NCI-H2196 treated with DMSO at 0.1 percent for 48 hours (cell line): ENCODE measurements at regions not wholly inside any gene's neighbourhood (a gene's known extent, or its start where the extent isn't known, plus 50 kb on each side); places are given as distances from the start of the nearest gene placed in this dataset.
"Not testable (repeated sequence)": the region's sequence is repeated elsewhere in the genome, so short reads cannot be mapped to it uniquely, and the experiment has no call there.

Experiments used
- DNase-seq: peaks from one replicate; lab custom pipeline; 2025; ENCODE audit not compliant: unreplicated experiment; lab: John Stamatoyannopoulos, UW

DNA sequence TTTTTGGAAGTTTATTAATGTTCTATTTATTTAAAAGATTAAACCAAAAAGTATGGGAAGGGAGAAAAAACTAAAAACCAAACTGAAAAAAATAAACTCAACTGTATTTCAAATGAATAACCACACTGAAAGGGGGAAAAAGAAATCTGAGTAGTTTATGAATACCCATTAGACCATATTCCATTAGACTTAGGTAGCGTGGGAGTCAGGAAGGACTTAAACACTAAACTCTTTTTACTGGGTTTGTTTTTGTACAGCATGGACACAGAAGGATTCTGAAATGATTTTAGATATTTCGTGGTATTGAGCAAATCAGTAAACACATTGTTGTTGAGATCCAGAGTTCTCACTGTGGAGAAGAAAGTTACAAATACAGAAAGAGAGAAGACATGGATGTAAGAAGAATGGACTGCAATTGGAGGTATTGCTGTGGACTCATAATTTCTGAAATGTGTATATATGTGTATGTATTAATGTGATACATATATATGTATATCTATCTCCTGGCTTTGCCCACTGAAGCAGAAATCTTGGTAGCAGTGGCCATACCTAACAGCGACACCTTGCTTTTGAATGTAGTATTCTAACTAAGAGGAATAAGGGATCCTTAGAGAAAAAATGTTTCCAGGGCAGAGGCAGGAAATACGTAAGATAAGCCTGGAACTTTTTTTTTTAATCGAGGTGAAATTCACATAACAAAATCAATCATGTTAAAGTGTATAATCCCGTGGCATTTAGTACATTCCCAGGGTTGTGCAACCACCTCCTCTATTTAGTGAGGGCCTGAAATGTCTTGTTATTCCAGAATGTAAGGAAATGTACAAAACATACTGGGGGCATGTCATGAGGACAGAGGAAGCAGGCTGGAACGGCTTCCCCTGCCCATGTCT is 228.8 kb downstream of the SMARCA2 start:
- DNase-seq = no peak

DNA sequence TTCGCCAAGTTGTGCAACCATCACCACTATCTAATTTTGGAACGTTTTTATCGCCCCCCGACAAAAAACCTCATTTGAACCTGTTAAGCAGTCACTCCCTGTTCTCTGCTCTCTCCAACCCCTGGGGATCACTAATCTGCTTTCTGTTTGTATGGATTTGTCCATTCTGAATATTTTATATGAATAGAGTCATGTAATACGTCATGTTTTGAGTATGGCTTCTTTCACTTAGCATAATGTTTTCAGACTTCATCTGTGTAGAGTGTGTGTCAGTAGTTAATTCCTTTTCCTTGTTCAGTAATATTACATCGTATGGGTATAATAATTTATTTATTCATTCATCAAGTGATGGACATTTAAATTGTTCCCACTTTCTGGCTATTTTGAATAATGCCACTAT is 232.2 kb downstream of the SMARCA2 start:
- DNase-seq = no peak

DNA sequence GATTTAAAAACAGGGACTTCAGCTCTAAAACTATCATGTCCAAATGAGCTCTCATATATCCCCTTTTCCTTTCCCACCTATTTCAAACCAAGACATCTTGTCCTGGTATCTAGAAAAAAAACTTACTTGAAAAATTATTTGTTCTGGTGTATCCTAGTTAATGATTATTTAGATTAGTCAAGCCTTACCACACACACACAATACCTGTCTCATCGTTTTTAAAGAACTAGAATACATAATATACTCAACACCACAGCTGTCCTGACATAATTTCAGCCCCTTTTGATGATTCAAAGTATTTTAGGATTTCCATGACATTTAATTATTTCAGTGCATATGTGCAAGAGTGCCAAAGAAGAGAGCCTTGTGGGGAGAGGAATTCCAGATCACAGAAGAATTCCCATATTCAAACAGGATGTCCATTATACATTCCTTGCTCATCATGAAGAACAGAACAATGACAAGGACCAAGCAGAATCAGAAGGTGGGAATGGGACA is 233.7 kb downstream of the SMARCA2 start:
- no peak for DNase-seq

DNA sequence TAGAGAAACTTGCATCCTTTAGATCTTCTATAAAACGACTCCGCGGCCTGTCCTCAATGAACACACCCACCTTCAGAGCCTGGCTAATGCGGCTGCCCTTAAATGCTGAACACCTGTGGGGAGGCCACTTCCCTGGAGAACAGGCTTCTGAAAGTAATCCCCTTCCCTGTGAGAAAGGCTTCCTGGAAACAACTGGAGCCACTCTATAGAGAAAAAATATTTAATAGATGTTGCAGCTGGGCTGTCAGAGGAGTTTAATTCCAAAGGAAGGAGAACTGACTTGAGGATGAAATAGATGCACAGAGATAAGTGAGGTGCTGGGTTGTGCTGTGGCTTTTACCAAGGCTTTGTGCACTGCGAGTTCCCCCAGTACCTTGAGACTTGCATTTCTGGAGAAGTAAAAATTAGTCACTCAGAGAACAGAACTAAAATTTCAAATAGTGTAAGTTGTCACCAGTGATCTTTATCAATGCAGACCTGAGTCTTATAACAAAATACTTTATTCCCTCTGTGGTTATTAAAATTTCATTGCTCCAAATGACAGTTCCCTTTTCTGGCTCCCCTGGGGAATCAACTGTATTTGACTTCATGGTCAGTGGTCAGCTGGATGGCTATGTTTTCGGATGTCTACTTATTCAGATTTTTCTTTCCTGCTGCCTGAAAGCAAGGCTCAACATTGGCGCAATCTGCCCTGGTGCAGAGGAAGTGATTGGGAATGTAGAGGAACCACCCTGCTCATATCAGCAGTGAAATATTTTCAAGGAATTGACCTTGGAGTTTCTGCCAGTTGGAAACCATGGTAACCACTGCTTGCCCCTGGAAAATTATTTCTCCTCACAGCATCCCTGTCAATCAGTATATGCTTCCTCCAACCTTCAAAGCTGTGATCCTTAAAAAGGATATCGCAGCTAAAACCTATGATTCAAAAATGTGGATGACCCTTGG is 238.8 kb downstream of the SMARCA2 start:
- DNase-seq = no peak

DNA sequence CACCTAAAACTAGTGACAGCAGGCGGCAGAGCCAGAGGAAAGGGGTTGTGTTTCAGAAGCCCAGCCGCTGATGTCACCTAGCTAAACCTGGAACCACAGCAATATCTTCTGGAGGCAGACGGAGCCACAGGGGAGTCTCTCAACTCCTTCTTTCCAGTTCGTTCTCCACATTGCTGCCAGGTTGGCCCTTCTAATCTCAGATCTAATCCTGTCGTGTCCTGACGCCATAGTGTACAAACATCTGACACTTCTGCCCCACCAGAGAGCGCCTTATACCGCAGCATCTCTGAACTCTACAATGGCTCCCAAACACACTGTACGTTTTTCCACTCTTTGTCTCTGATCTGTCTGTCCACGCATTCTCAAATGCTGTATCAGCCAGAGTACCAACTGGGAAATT is 240.0 kb downstream of the SMARCA2 start:
- peak; percentile 55 for DNase-seq

DNA sequence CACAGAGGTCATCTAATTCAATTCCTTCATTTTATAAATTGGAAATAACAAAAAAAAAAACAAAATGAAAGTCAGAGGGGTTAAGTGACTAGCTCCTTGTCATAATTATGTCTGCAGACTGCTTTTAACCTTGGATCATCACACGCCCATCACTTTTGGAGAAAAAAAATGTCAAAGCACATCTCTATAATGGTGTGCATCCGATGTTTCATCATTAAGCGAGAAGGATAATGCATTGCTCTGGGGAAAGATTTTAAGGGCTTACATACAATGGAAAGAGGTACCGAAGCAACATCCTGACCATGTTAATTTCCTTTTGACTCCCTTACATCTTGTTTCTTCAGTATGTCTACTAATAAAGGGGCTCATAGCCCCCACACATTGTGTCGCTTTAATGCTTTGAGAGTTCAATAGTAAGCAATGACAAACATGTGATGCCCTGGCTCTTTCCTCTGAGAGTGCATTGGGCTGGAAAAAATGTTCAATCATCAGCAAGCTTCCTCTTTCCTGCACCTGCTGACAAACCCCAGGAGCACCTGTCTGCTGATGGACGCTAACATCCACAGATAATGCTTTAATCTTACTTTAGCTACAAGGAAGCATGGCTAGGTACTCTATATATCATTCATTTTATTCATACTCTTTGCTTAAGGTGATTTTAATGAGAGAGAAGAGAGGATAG is 242.2 kb downstream of the SMARCA2 start:
- DNase-seq = peak; percentile 56

DNA sequence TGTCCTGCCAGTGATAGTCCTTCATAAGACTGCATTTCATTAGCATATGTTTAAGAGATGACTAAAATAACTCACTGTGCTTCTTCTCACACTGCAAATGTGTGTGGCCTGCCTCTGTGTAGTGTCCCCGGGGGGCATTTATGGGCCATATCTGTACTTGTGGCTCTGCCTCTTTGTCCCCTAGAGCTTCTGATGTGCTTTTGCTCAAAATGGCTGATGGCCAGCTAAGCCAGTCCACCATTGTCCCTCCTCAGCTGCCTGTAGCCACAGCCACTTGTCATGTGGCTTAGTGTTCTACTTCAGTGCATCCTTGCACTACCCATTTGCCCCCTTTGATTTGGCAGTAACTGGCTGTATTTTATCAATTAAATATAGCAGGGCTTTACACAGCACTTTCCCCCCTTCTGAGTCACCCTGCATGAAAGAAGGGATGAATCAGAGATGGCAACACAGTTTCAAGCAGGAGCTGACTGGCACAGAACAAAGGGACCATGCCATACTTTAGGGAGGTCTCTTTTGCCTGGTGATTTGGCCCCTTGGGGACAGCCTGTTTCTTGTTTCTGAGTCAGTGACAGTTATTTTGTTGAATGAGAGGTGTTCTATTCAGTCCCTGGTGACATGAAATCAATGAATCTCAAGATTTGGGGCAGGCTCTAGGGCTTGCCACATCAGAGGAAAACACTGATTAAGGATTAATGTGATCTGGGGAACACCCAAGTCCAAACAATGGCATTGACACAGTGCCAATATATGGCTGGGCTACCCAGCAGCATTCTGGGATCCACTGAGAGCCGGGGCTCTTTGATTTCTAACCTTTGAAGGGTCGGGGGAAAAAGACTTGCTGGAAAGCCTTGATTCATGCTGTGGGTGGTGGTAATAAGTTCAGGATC is 245.5 kb downstream of the SMARCA2 start:
- DNase-seq = peak; percentile 50

DNA sequence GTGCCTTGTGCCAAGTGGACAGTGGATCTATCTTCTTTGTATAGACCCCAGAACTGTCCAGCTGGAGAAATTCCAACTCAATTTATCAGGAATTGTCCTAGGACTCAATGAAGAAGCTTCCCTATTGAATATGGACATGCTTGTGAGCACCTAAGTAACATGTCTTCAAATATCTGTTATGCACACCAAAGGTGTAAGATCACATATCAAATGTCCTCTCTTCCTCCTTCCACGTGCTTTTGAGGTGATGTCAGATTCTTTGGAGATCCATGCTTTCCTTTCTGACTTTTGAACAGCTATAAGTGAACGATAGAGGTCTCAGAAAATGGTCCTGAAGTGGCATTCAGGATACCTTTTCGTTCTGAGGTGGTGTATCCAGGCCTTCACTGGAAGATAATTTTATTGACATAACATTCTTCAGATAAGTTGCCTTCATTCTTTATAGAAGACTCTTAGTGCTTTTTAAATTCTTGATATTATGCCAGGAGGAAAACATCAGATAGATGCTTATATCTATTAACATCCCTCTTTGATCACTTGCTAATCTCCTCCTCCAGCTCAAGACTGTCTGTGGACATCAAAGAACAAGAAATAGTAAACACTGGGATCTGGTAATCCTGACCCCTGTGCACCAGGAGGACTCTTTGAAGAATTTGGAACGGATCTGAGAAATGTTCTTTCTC is 246.4 kb downstream of the SMARCA2 start:
- DNase-seq = no peak

DNA sequence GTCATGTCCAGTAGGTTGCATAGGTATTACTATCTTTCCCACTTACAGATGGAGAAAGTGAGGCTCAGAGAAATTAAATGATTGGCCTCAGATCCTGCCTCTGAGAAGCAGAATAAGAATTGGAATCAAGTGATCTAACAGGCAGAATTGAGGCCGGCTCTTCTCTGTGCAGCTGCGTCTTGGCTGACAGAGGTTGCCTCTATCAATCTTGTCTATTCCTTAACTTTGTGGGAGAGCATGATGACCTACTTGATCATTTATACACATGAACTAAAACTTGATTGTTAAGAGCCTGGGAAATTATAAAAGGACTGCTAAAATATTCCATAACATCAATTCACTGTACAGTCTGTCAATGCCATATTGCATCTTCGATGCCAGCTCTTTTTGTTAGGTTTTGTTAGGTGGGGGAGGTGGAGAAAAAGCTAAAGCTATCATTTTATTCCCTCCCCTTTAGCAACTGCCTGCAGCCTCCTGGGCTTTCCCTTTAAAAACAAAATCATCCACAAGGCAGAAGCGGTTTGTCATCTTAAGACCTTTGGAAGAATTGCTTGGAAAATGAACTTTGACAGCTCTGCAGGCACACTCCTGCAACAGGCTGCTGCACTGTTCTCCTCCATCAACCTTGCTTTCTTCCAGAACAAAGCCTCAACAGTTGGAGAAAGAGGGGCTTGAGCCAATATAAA is 247.4 kb downstream of the SMARCA2 start:
- no peak for DNase-seq

DNA sequence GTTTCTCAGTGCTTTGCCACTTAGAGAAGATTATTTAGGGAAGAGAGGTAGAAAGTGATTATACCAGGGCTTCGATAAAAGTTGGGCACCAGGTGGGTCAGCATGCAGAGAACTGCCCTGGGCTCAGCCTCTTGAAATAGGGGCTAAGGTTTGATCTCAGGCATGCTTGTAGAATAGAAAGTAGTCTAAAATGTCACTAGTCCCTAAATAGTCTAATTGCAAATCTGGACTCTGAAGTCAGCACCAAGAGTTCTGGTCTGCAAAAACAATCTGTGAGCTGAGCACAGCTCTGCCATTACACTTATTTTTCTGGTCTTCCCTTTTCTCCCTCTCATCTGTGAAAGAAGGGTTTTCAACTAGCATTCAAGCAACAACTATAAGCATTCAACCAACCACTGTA is 248.0 kb downstream of the SMARCA2 start:
- DNase-seq = no peak

DNA sequence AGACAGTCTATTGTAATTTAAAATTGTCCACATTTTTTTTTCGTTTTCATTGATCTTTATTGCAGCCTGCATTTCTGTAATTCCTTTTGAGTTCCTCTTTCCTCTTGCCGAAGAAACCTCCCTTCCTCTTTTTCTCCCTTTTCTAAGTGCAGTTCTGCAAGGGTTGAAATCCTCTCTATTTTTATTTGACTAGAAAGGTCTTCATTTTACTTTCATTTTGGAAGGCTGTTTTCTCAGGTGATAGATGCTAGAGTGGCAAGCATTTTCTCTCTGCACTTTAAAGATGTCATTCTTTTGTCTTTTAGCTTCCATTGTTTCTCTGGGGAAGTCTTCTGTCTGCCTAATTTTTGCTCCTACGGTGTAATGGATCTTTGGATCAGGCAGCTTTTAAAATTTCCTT is 248.5 kb downstream of the SMARCA2 start:
- no peak for DNase-seq

DNA sequence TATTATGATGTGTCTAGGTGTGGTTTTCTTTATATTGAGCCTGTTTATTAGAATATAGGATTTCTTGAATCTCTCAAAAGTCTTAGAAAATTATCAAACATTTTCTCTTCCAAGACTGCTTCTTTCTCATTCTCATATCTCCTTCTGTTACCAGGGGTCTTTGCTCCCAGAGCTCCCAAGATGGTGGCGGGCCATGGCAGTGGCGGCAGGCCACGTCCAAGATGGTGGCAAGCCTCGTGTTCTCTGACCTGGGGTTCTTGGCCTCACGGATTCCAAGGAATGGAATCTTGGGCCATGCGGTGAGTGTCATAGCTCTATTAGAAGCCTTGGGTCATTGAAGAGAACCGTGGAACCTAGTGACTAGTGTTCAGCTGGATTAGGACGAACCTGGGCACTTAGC is 248.9 kb downstream of the SMARCA2 start:
- no peak for DNase-seq

DNA sequence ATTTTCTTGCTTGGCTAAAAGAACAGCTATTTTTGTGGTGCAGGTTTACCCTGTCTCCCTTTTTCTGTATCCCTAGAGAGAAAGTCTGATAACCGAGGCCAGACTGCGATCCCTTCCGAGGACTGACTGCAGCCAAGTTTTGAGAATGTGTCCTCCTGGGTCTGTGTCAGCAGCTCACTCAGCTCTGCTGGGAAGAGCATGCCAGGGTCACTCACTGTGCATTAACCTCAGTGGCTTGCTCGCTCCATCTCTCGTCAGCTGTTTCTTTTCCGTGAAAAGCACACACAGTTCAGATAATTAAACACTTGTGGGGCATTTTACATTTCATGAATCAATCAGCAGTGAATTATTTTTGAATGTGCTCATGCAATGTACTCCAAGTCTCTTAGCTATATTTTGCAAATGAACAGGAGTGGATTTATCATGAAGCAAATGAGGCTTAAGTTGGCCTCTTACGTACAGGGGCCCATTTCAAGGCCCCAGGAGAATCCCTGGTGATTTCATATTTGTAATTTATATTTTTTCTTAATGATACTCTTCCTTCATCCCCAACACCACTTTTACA is 252.1 kb downstream of the SMARCA2 start:
- DNase-seq = no peak

DNA sequence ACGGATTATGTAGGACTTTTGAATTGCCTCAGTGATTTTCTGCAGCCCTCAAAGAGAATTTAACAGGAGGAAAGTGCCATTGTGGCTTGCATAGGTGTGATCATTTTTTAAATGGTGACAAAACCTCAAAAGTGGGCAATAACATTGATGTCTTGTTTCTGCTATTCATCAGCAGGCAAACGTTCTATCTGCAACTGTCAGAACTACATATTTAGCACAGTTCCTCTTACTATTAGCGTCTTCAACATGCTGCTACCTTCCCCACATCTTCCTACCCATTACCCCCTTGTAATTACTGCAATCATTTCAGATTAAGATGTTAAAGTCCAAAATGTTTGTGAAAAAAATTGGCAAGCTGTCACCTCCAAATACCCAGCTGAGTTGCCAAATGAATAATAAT is 254.6 kb downstream of the SMARCA2 start:
- DNase-seq = no peak

DNA sequence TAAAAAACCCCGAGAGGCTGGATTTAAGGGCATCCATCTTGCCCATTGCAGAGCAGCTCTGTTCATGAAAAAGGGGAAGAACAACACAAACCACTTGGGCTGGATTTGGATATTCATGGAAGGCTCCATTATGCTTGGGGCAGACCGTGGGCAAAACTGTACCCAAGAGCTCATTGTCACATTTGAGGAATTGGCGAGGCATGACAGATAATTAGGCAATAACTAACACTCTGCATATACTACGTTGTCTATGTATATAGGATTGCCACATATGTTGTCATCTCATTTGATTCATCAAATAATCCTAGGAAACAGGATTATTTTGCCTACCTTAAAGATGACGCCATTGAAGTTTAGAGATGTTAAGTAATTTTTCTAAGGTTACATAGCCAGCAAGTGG is 255.4 kb downstream of the SMARCA2 start:
- no peak for DNase-seq

DNA sequence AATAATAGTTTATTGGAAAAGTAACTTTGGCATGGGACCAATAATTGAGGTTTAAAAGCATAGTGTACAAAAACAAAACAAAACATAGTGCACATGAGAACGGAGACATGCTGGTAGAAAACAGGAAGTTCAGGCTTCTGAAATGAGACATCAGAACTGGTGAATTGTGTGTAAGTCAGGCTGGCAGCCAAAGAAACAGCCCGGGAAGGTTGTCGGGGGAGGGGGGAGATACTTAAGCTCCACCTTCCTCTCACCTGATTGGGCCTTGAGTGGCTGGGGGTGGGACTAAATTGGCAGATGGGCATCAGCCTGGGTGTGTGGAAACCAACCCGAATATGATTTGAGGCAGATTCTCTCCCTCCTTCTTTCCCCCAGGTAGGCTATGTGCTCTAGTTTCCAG is 256.3 kb downstream of the SMARCA2 start:
- peak; percentile 25 for DNase-seq

DNA sequence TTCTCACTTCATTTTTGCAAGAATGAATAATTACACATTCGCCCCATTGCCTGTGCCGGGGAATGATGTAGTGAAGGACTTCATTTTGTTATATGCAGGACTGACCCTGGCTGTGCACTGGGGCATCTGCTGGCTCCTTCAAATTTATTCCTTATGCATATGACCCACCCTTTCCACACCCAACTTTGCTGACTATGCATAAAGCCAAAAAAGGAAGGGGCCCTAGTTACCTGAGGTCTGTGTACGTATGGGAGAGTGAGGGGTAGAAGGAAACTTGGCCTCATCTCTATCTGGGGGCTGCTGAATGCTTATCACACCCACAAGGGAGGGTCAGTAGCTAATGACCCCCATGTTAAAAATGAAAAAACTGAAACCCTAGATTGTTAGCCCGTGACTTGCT is 259.6 kb downstream of the SMARCA2 start:
- DNase-seq = no peak

DNA sequence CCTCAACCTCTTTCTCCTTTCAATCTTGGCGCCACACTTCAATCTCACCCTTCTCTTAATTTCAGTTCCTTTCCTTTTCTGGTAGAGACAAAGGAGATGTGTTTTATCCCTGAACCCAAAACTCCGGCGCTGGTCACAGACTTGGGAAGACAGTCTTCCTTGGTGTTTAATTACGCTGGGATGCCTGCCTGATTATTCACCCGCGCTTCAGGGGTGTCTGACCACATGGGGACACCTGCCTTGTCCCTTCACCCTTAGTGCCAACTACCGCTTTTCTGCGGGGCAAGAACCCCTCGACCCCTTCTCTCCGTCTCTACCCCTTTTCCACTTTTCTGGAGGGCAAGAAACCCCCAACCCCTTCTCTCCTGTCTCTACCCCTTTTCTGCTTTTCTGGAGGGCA is 261.1 kb downstream of the SMARCA2 start:
- no peak for DNase-seq

DNA sequence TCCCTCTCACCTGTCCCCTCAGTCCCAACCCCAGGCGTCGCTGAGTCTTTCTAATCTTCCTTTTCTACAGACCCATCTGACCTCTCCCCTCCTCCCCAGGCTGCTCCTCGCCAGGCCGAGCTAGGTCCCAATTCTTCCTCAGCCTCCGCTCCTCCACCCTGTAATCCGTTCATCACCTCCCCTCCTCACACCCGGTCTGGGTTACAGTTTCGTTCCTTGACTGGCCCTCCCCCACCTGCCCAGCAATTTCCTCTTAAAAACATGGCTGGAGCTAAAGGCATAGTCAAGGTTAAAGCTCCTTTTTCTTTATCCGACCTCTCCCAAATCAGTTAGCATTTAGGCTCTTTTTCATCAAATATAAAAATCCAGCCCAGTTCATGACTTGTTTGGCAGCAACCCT is 262.0 kb downstream of the SMARCA2 start:
- DNase-seq = not testable (repeated sequence)
